ENCODE measurements at regions not wholly inside any gene's neighbourhood (a gene's known extent, or its start where the extent isn't known, plus 50 kb on each side); places are given as distances from the start of the nearest gene placed in this dataset.

DNA sequence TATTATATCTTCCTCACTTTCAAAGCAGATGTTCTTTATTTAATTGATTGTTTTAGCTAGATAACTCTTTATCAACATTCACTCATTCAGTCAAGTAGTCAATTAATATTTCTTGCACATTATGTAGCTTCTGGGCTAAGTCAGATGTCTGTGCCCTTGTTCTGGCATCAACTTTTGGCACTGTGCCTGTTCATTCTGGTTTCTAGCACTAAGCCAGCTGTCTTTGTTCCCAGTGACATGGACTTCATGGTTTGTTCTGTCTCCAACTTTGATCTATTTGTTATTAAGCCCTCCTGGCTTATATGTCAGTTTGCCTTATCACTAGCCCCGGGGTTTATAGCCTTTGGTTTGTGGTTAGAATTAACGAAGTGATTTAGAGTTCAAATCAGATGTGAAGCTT lies 247.9 kb upstream of the SYT4 start:
- TF ChIP-seq, protein P1, sequence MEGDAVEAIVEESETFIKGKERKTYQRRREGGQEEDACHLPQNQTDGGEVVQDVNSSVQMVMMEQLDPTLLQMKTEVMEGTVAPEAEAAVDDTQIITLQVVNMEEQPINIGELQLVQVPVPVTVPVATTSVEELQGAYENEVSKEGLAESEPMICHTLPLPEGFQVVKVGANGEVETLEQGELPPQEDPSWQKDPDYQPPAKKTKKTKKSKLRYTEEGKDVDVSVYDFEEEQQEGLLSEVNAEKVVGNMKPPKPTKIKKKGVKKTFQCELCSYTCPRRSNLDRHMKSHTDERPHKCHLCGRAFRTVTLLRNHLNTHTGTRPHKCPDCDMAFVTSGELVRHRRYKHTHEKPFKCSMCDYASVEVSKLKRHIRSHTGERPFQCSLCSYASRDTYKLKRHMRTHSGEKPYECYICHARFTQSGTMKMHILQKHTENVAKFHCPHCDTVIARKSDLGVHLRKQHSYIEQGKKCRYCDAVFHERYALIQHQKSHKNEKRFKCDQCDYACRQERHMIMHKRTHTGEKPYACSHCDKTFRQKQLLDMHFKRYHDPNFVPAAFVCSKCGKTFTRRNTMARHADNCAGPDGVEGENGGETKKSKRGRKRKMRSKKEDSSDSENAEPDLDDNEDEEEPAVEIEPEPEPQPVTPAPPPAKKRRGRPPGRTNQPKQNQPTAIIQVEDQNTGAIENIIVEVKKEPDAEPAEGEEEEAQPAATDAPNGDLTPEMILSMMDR (IDR thresholded peaks at IDR 0.05; ENCODE audit: insufficient read depth, low read length, poor library complexity, severe bottlenecking), result no peak
- TF ChIP-seq EZH2phosphoT487 (conservative IDR thresholded peaks at IDR 0.05; ENCODE audit: low read length), result no peak

Measured in SU-DHL-6 (cell line).